ENCODE measurements at regions not wholly inside any gene's neighbourhood (a gene's known extent, or its start where the extent isn't known, plus 50 kb on each side); places are given as distances from the start of the nearest gene placed in this dataset.

GRCh38 chr4:140267576-140267975 lies 105.9 kb upstream of the SCOC start:
- Histone ChIP-seq H2AFZ (ENCODE audit: low read depth) (no peak overlapping the region), H3K4me2 (no peak overlapping the region)

GRCh38 chr4:140266958-140267568 lies 106.4 kb upstream of the SCOC start:
- Histone ChIP-seq H3K27me3 (ENCODE audit: insufficient read depth, low read depth) (no peaks in the 10 kb centered on the region), H3K4me3 (IDR thresholded peaks at IDR 0.05; ENCODE audit: insufficient read depth, low read depth, low read length) (no peak overlapping the region), H4K20me1 (ENCODE audit: insufficient read depth) (no peaks in the 10 kb centered on the region), H2AFZ (ENCODE audit: low read depth) (no peak overlapping the region), H3K9ac (no peak overlapping the region), H3K4me1 (ENCODE audit: low read depth, poor library complexity, severe bottlenecking) (no peaks in the 10 kb centered on the region), H3K27ac (no peak overlapping the region), H3K79me2 (ENCODE audit: insufficient read depth, low read depth) (no peaks in the 10 kb centered on the region), H3K36me3 (ENCODE audit: insufficient read depth) (no peaks in the 10 kb centered on the region), H3K4me2 (no peak overlapping the region)
- TF ChIP-seq CTCF (conservative IDR thresholded peaks at IDR 0.05; ENCODE audit: low read depth, low read length) = no peak

More at GRCh38 chr4:140267576-140267975, 105.9 kb upstream of the SCOC start:
- no peak for TF ChIP-seq CTCF (conservative IDR thresholded peaks at IDR 0.05; ENCODE audit: low read depth, low read length)
- Histone ChIP-seq H3K27ac (no peak overlapping the region), H4K20me1 (ENCODE audit: insufficient read depth) (no peaks in the 10 kb centered on the region), H3K4me1 (ENCODE audit: low read depth, poor library complexity, severe bottlenecking) (no peaks in the 10 kb centered on the region), H3K27me3 (ENCODE audit: insufficient read depth, low read depth) (no peaks in the 10 kb centered on the region), H3K79me2 (ENCODE audit: insufficient read depth, low read depth) (no peaks in the 10 kb centered on the region), H3K9ac (no peak overlapping the region), H3K36me3 (ENCODE audit: insufficient read depth) (no peaks in the 10 kb centered on the region), H3K4me3 (IDR thresholded peaks at IDR 0.05; ENCODE audit: insufficient read depth, low read depth, low read length) (no peak overlapping the region)

GRCh38 chr4:140260227-140260626 lies 106.2 kb upstream of the MAML3 start:
- Histone ChIP-seq H3K4me1 (ENCODE audit: low read depth, poor library complexity, severe bottlenecking) (peaks cover 7% of the 10 kb centered on the region), H4K20me1 (ENCODE audit: insufficient read depth) (no peaks in the 10 kb centered on the region), H3K27ac (no peak overlapping the region), H3K27me3 (ENCODE audit: insufficient read depth, low read depth) (no peaks in the 10 kb centered on the region), H3K36me3 (ENCODE audit: insufficient read depth) (no peaks in the 10 kb centered on the region), H3K79me2 (ENCODE audit: insufficient read depth, low read depth) (no peaks in the 10 kb centered on the region), H3K4me2 (no peak overlapping the region), H2AFZ (ENCODE audit: low read depth) (no peak overlapping the region), H3K4me3 (IDR thresholded peaks at IDR 0.05; ENCODE audit: insufficient read depth, low read depth, low read length) (no peak overlapping the region), H3K9ac (no peak overlapping the region)
- no peak for TF ChIP-seq CTCF (conservative IDR thresholded peaks at IDR 0.05; ENCODE audit: low read depth, low read length)

- no peaks in the 10 kb centered on the region for H4K20me1 ChIP-seq (ENCODE audit: insufficient read depth)
- H3K27me3 ChIP-seq (ENCODE audit: insufficient read depth, low read depth) = no peaks in the 10 kb centered on the region
- H3K4me2 ChIP-seq = no peak overlapping the region
- H3K36me3 ChIP-seq (ENCODE audit: insufficient read depth) = no peaks in the 10 kb centered on the region
- TF ChIP-seq CTCF (conservative IDR thresholded peaks at IDR 0.05; ENCODE audit: low read depth, low read length) = no peak
- no peaks in the 10 kb centered on the region for H3K79me2 ChIP-seq (ENCODE audit: insufficient read depth, low read depth)
- H3K9ac ChIP-seq = no peak overlapping the region
- H3K27ac ChIP-seq = no peak overlapping the region
- no peak overlapping the region for H2AFZ ChIP-seq (ENCODE audit: low read depth)
- no peak overlapping the region for H3K4me3 ChIP-seq (IDR thresholded peaks at IDR 0.05; ENCODE audit: insufficient read depth, low read depth, low read length)
- peaks cover 11% of the 10 kb centered on the region for H3K4me1 ChIP-seq (ENCODE audit: low read depth, poor library complexity, severe bottlenecking)
Observed at GRCh38 chr4:140258476-140258875, 104.5 kb upstream of the MAML3 start.

All from KMS-11 (cell line).